ENCODE measurements at regions not wholly inside any gene's neighbourhood (a gene's known extent, or its start where the extent isn't known, plus 50 kb on each side); places are given as distances from the start of the nearest gene placed in this dataset.

DNA sequence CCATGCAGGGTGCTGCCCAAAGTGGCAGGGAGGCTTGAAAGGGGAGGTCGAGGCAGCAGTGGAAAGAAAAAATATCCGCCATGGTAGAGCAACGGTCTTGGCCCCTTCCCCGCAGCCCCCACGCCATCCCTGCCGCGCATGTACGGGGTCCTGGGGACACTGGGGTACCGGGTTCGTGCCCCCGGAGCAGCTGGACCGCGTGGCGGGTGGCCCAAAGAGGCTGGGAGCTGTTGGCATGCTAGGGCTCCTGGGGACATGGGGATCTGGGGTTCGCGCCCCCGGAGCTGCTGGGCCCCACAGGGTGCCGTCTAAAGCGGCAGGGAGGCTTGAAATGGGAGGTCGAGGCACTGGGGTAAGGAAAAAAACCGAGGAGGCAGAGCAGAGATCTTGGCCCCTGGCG is 316.5 kb downstream of the ALG10 start:
- TF ChIP-seq EZH2 (IDR thresholded peaks at IDR 0.05), result no peak
- TF ChIP-seq, protein P1, sequence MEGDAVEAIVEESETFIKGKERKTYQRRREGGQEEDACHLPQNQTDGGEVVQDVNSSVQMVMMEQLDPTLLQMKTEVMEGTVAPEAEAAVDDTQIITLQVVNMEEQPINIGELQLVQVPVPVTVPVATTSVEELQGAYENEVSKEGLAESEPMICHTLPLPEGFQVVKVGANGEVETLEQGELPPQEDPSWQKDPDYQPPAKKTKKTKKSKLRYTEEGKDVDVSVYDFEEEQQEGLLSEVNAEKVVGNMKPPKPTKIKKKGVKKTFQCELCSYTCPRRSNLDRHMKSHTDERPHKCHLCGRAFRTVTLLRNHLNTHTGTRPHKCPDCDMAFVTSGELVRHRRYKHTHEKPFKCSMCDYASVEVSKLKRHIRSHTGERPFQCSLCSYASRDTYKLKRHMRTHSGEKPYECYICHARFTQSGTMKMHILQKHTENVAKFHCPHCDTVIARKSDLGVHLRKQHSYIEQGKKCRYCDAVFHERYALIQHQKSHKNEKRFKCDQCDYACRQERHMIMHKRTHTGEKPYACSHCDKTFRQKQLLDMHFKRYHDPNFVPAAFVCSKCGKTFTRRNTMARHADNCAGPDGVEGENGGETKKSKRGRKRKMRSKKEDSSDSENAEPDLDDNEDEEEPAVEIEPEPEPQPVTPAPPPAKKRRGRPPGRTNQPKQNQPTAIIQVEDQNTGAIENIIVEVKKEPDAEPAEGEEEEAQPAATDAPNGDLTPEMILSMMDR (IDR thresholded peaks at IDR 0.05), result no peak
